ENCODE measurements at regions not wholly inside any gene's neighbourhood (a gene's known extent, or its start where the extent isn't known, plus 50 kb on each side); places are given as distances from the start of the nearest gene placed in this dataset.

GRCh38 chr2:190596993-190597392 lies 51.9 kb upstream of the NAB1 start:
- no peak overlapping the region for H2BK15ac ChIP-seq (ENCODE audit: low read length)
- H3K79me1 ChIP-seq (ENCODE audit: low read depth, low read length): no peaks in the 10 kb centered on the region
- H3K23me2 ChIP-seq (ENCODE audit: low read depth, low read length): no peaks in the 10 kb centered on the region
- no peak overlapping the region for H3K27ac ChIP-seq (ENCODE audit: low read depth, low read length)
- H3K56ac ChIP-seq (replicated peaks; ENCODE audit: insufficient read length, low read depth, low read length): no peak overlapping the region
- H2BK12ac ChIP-seq (ENCODE audit: low read depth, low read length): no peak overlapping the region
- ChIA-PET CTCF (ENCODE audit: partially characterized antibody) (no interaction called here), POLR2A (ENCODE audit: partially characterized antibody) (no interaction called here)
- H4K8ac ChIP-seq (ENCODE audit: extremely low read depth, insufficient read depth, low read length): no peak overlapping the region
- H3K9me3 ChIP-seq (ENCODE audit: insufficient read depth in 2 of 2, low read depth in 1 of 2, low read length in 1 of 2): no peaks in the 10 kb centered on the region
- H3K18ac ChIP-seq (ENCODE audit: extremely low read depth, low read length): no peak overlapping the region
- H3K14ac ChIP-seq (ENCODE audit: insufficient read length): no peak overlapping the region
- H2AFZ ChIP-seq (ENCODE audit: low read length): no peak overlapping the region
- no peak overlapping the region for H4K91ac ChIP-seq (replicated peaks; ENCODE audit: insufficient read length, low read length)
- no peaks in the 10 kb centered on the region for H4K20me1 ChIP-seq (replicated peaks in 1 of 2; ENCODE audit: control insufficient read depth in 1 of 2, insufficient read depth in 2 of 2, low read length in 2 of 2)
- H3K4ac ChIP-seq (replicated peaks; ENCODE audit: insufficient read length, low read depth, low read length): no peak overlapping the region
- no peak overlapping the region for H3K4me3 ChIP-seq (ENCODE audit: extremely low read depth in 1 of 4, insufficient read depth in 2 of 4, low read depth in 3 of 4, low read length in 4 of 4)
- no peak for FAIRE-seq
- H4K5ac ChIP-seq (ENCODE audit: insufficient read length, low read depth, low read length): no peak overlapping the region
- no peaks in the 10 kb centered on the region for H3K4me1 ChIP-seq (replicated peaks in 1 of 4; ENCODE audit: control insufficient read depth in 3 of 4, insufficient read depth in 4 of 4, low read length in 3 of 4)
- no peak overlapping the region for H2BK20ac ChIP-seq (ENCODE audit: low read length)
- H3K23ac ChIP-seq (ENCODE audit: insufficient read length): no peak overlapping the region
- no peaks in the 10 kb centered on the region for H3K36me3 ChIP-seq (ENCODE audit: control insufficient read depth in 2 of 4, insufficient read depth in 4 of 4, low read length in 3 of 4)
- H2AK5ac ChIP-seq (ENCODE audit: low read depth, low read length): no peak overlapping the region
- 83% methylated on average over 3 of the region's 4 CpGs; no CpG with 5 or more reads in 1 of the 2 experiments for WGBS, 2 experiments (ENCODE audit: extremely low coverage in 1 of 2, insufficient coverage in 1 of 2, insufficient read length in 1 of 2, insufficient replicate concordance in 2 of 2, low coverage in 1 of 2, low lambda C conversion rate in 2 of 2, missing lambda C conversion rate in 1 of 2)
- H3K4me2 ChIP-seq (ENCODE audit: insufficient read depth in 1 of 2, low read depth in 2 of 2, low read length in 2 of 2): no peak overlapping the region
- no peaks in the 10 kb centered on the region for H3K79me2 ChIP-seq (ENCODE audit: control insufficient read depth in 1 of 2, insufficient read depth in 2 of 2, low read length in 2 of 2)
- no peak overlapping the region for H3K9ac ChIP-seq (replicated peaks in 1 of 4; ENCODE audit: extremely low read depth in 1 of 4, low read depth in 3 of 4, low read length in 3 of 4)
- DNase-seq (ENCODE audit: low read depth in 1 of 2, low spot score in 2 of 2): no peak
- H3K27me3 ChIP-seq (replicated peaks in 1 of 4; ENCODE audit: control insufficient read depth in 3 of 4, extremely low read depth in 1 of 4, insufficient read depth in 3 of 4, low read length in 3 of 4): no peaks in the 10 kb centered on the region
- H2BK120ac ChIP-seq (replicated peaks; ENCODE audit: low read depth, low read length): no peak overlapping the region
- H2BK5ac ChIP-seq (ENCODE audit: low read depth, low read length): no peak overlapping the region
- TF ChIP-seq YY1 (IDR thresholded peaks at IDR 0.05; ENCODE audit: low read depth, low read length) (no peak), NANOG (IDR thresholded peaks at IDR 0.05; ENCODE audit: insufficient read depth, low read depth, low read length, poor library complexity, severe bottlenecking) (no peak), EZH2 (IDR thresholded peaks at IDR 0.05; ENCODE audit: low read depth, low read length, severe bottlenecking) (no peak), TAF1 (IDR thresholded peaks at IDR 0.05; ENCODE audit: low read depth, low read length) (no peak), NRF1 (IDR thresholded peaks at IDR 0.05; ENCODE audit: low read depth, low read length) (no peak), ASH2L (IDR thresholded peaks at IDR 0.05; ENCODE audit: low read length) (no peak), POLR2AphosphoS5 (IDR thresholded peaks at IDR 0.05; ENCODE audit: low read depth, low read length) (no peak), BRCA1 (IDR thresholded peaks at IDR 0.05; ENCODE audit: low read depth, low read length) (no peak), KDM5A (IDR thresholded peaks at IDR 0.05; ENCODE audit: low read length) (no peak), CBX5 (IDR thresholded peaks at IDR 0.05; ENCODE audit: low read depth, low read length) (no peak), CTBP2 (IDR thresholded peaks at IDR 0.05; ENCODE audit: borderline replicate concordance, insufficient read depth, insufficient read length, low read length) (no peak), JUN (IDR thresholded peaks at IDR 0.05; ENCODE audit: low read depth, low read length) (no peak), GABPA (IDR thresholded peaks at IDR 0.05; ENCODE audit: borderline replicate concordance, insufficient read depth, low read length) (no peak), TBP (IDR thresholded peaks at IDR 0.05; ENCODE audit: low read depth, low read length) (no peak), KDM1A (IDR thresholded peaks at IDR 0.05; ENCODE audit: borderline replicate concordance, low read length) (no peak), RBBP5 (IDR thresholded peaks at IDR 0.05; ENCODE audit: borderline replicate concordance, low read depth, low read length) (no peak), SP1 (IDR thresholded peaks at IDR 0.05; ENCODE audit: low read depth, low read length) (no peak)

Measured in H1 (cell line).